Esophagus squamous epithelium (tissue), 5 donors: ENCODE measurements at regions not wholly inside any gene's neighbourhood (a gene's known extent, or its start where the extent isn't known, plus 50 kb on each side); places are given as distances from the start of the nearest gene placed in this dataset.

ENCODE experiments used
- DNase-seq: peaks from one replicate; lab custom pipeline; 2025; lab: John Stamatoyannopoulos, UW
- H3K27ac ChIP-seq, 4 donors: fragments of 200-600 bp; sonication (generic); one replicate each; pipeline ENCODE4 v1.5.1; 2016 to 2019; ENCODE audit warnings: mild to moderate bottlenecking in 1 of 4
- H3K27me3 ChIP-seq, 4 donors: fragments of 200-600 bp; sonication (generic); 1 replicate in 3 of 4; 2 replicates in 1 of 4; pipeline versions ENCODE4 v1.5.1 to v1.6.0; 2017 to 2021; ENCODE audit warnings: antibody characterized with exemption in 1 of 4
- H3K36me3 ChIP-seq, 3 donors: fragments of 200-600 bp; sonication (generic); one replicate each; pipeline ENCODE4 v1.5.1; 2016 to 2019
- H3K4me1 ChIP-seq, 3 donors: fragments of 200-600 bp; sonication (generic); one replicate each; pipeline ENCODE4 v1.5.1; 2017 to 2019
- H3K4me3 ChIP-seq, 4 donors: fragments of 200-600 bp; sonication (generic); 1 replicate in 3 of 4; 2 replicates in 1 of 4; pipeline ENCODE4 v1.5.1; 2016 to 2019; ENCODE audit warnings: mild to moderate bottlenecking in 2 of 4, moderate library complexity in 1 of 4
- H3K9me3 ChIP-seq, 3 donors: fragments of 200-600 bp; sonication (generic); one replicate each; pipeline ENCODE4 v1.5.1; 2016 to 2019
- POLR2A ChIP-seq, 4 donors: fragments of 450-650 bp; IDR thresholded peaks; one replicate each; pipeline ENCODE4 v1.6.1; 2017; ENCODE audit warnings: antibody characterized with exemption in 4 of 4, mild to moderate bottlenecking in 4 of 4, moderate library complexity in 3 of 4
- WGBS, 2 donors: methylation state at CpG; one replicate each; pipeline ENCODE4 v1.1.5; 2018; 5-methylcytosine and 5-hydroxymethylcytosine counted together
- intact Hi-C: fragments of 100-400 bp; cut with DNase I; formaldehyde crosslinking; loops from one replicate; pipeline ENCODE4 v1.15.0; 2022
- TF ChIP-seq, protein P1 (sequence below), 6 experiments: fragments of 450-650 bp in 4 of 6; fragments of 200-600 bp in 2 of 6; sonication (generic) in 2 of 6; IDR thresholded peaks; one replicate each; pipeline ENCODE4 v1.5.1; 2016 to 2019; ENCODE audit warnings: antibody characterized with exemption in 6 of 6, mild to moderate bottlenecking in 4 of 6, moderate library complexity in 4 of 6
- donor health status: DM: yes; HTN: yes; CAD: no.

DNA sequence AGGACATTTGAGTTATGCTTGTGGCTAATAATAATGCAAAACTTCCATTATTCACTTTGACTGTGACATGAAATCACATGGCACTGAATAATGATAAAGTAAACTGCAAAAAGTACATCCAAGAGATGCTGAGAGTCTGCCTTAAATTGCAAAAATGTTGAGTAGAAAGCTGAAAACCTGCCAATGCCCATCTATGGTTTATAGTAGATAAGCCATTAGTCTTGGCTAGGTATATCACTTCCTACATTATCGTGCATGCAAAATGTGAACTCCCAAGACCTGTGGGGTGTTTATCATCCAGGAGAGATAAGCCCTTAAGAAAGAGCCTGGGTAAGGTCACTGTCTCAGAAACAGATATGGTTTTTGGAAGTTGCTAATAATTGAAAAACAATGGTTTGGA lies 208.7 kb upstream of the DPYD start:
- DNase-seq: no peak
- H3K27me3 ChIP-seq: no peaks in the 10 kb centered on the region
- intact Hi-C loops: no loop called here
- 73 to 81% methylated on average over 1 of the region's 1 CpG for WGBS, 2 donors
- H3K27ac ChIP-seq: no peak overlapping the region
- no peak for TF ChIP-seq POLR2A (IDR thresholded peaks at IDR 0.05)
- TF ChIP-seq, protein P1, sequence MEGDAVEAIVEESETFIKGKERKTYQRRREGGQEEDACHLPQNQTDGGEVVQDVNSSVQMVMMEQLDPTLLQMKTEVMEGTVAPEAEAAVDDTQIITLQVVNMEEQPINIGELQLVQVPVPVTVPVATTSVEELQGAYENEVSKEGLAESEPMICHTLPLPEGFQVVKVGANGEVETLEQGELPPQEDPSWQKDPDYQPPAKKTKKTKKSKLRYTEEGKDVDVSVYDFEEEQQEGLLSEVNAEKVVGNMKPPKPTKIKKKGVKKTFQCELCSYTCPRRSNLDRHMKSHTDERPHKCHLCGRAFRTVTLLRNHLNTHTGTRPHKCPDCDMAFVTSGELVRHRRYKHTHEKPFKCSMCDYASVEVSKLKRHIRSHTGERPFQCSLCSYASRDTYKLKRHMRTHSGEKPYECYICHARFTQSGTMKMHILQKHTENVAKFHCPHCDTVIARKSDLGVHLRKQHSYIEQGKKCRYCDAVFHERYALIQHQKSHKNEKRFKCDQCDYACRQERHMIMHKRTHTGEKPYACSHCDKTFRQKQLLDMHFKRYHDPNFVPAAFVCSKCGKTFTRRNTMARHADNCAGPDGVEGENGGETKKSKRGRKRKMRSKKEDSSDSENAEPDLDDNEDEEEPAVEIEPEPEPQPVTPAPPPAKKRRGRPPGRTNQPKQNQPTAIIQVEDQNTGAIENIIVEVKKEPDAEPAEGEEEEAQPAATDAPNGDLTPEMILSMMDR (IDR thresholded peaks at IDR 0.05): no peak
- H3K4me3 ChIP-seq: no peak overlapping the region
- H3K4me1 ChIP-seq: no peaks in the 10 kb centered on the region
- H3K9me3 ChIP-seq: no peaks in the 10 kb centered on the region
- no peaks in the 10 kb centered on the region for H3K36me3 ChIP-seq

DNA sequence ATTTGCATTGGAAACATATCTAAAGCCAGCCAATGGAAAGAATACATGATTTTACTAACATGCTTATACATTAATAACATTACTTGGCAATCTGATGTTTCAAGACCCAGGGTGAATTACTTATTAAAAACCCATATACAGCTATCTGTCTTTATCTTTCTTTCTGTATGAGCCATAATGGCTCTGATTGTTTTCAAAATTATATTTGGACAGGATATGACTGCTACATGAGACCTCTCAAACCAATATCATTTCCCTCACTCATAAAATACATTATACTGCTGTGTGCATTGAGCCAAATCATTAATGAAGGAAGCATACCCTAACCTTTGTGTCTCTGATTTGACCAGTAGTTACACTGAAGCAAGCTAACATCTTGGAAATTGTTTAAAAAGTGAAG lies 205.9 kb upstream of the DPYD start:
- H3K27me3 ChIP-seq: no peaks in the 10 kb centered on the region
- TF ChIP-seq, protein P1 (IDR thresholded peaks at IDR 0.05): no peak
- no peak for TF ChIP-seq POLR2A (IDR thresholded peaks at IDR 0.05)
- no peaks in the 10 kb centered on the region for H3K36me3 ChIP-seq
- no peak for DNase-seq
- intact Hi-C loops: no loop called here
- H3K9me3 ChIP-seq: no peaks in the 10 kb centered on the region
- no peaks in the 10 kb centered on the region for H3K4me1 ChIP-seq
- no peak overlapping the region for H3K4me3 ChIP-seq
- no peak overlapping the region for H3K27ac ChIP-seq

DNA sequence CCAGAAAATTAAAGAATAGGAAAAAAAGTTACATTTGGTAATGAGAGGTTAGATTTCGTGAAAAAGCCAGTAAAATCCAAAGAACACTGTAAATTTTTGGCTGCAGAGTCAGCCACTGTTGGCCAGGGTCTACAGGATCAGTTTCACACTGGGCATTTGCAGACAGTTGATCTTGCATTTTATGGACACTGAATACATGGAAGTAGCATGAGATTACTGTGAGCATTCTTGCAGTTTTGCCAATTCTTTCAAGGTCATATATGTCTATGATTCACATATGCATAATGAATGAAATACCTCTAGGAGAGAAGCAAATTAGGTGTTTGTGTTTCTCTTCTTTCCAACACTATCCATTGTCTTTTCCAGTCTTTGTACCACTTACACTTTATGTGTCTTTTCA lies 200.8 kb upstream of the DPYD start:
- Histone ChIP-seq H3K27me3 (no peaks in the 10 kb centered on the region), H3K4me3 (no peak overlapping the region), H3K36me3 (no peaks in the 10 kb centered on the region), H3K4me1 (no peaks in the 10 kb centered on the region), H3K27ac (no peak overlapping the region), H3K9me3 (no peaks in the 10 kb centered on the region)
- intact Hi-C loops: no loop called here
- DNase-seq: no peak
- TF ChIP-seq, protein P1 (IDR thresholded peaks at IDR 0.05): no peak
- TF ChIP-seq POLR2A (IDR thresholded peaks at IDR 0.05): no peak
- 0 to 17% methylated on average over 1 of the region's 1 CpG for WGBS, 2 donors

DNA sequence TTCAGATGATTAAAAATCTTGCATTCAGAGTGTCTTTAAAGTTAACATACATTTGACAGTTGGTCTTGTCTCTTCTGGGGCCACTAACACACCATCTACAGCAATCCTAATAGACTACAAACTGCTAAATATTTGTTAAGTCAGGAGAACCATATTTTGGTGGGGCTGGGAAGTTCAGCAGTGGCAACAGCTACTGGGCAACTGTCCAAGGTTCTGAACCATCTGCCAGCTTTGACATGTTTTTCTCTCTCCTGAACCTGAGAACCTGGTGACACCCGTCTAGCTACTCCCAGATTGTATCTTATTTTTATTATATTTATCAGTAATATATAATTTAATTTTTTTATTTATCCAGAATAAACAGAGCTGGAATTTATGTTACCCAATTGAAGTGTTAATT lies 199.0 kb upstream of the DPYD start:
- Histone ChIP-seq H3K9me3 (no peaks in the 10 kb centered on the region), H3K4me1 (no peaks in the 10 kb centered on the region), H3K27ac (no peak overlapping the region), H3K36me3 (no peaks in the 10 kb centered on the region), H3K4me3 (no peak overlapping the region), H3K27me3 (no peaks in the 10 kb centered on the region)
- DNase-seq: no peak
- intact Hi-C loops: no loop called here
- TF ChIP-seq POLR2A (IDR thresholded peaks at IDR 0.05): no peak
- TF ChIP-seq, protein P1 (IDR thresholded peaks at IDR 0.05): no peak
- WGBS, 2 donors: 11 to 20% methylated on average over 1 of the region's 1 CpG

DNA sequence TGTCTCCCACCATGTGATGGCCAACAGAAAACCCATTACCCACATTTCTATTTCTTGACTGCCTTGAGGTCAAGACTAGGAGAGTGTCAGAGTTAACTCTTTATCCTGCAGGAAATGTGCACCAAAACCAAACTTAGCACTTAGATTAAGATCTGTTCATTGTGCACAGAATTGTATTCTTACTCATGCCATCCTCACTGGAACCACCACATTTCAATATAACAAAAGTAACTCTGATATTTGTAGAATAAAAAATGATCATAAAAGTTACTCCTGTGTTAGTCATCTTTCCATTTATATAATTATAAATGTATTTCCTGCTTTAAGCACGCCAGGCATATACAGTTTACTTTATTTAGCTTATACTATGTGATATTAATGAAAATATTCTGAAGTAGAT lies 193.0 kb upstream of the DPYD start:
- H3K9me3 ChIP-seq: no peaks in the 10 kb centered on the region
- H3K27ac ChIP-seq: no peak overlapping the region
- TF ChIP-seq, protein P1 (IDR thresholded peaks at IDR 0.05): no peak
- no peak for TF ChIP-seq POLR2A (IDR thresholded peaks at IDR 0.05)
- no peaks in the 10 kb centered on the region for H3K4me1 ChIP-seq
- no peak overlapping the region for H3K4me3 ChIP-seq
- H3K36me3 ChIP-seq: no peaks in the 10 kb centered on the region
- 41 to 56% methylated on average over 1 of the region's 1 CpG for WGBS, 2 donors
- intact Hi-C loops: no loop called here
- no peak for DNase-seq
- H3K27me3 ChIP-seq: no peaks in the 10 kb centered on the region
